ENCODE measurements at regions not wholly inside any gene's neighbourhood (a gene's known extent, or its start where the extent isn't known, plus 50 kb on each side); places are given as distances from the start of the nearest gene placed in this dataset.
A peak's percentile ranks its signal among the peaks of the same experiment; 100 is the strongest.

DNA sequence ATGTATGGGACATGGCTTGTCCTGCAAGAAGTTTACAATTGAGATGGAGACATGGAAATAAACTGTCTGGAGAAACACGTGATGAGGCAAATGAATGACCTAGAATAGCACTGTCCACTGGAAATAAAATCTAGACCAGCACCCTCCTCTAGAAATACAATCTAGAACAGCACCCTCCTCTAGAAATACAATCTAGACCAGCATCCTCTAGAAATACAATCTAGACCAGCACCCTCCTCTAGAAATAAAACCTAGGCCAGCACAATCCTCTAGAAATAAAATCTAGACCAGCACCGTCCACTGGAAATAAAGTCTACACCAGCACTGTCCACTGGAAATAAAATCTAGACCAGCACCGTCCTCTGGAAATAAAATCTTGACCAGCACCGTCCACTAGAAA is 69.2 kb upstream of the RFLNA start:
- DNase-seq, result no peak

DNA sequence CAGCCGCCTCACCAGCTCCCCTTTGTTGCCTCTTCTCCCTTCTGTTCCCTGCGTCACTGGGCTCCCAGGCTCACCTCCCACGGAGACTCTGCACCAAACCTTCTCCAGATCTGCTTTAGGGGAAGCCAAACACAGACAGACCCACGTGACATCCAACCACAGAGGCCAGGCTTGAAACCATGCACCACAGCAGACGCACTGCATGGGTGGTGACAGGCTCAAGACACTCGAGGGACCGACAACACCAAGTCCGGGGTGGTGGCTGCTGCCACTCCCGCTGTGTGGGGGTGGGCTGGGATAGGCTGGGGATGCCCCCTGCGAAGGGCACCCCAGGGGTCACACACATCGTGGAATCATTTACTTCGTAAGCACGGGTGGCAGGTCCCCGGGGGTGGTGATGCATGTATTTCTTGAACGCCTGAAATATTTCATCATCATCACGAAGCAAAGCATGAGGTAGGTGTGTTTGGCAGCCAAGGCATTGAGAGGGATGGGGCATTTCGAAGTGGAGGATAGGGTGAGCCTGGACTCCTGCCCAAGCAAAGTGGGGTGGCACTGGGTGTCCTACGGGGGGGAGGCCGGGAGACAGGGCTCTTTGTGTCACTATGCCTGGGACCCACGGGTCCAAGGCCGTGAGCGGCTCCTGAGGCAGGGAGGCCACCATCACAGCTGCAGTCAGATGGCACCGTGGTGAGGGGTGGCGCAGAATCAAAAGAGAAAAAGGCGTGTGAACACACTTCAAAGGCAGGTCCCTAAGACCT is 66.8 kb upstream of the RFLNA start:
- DNase-seq, result no peak

DNA sequence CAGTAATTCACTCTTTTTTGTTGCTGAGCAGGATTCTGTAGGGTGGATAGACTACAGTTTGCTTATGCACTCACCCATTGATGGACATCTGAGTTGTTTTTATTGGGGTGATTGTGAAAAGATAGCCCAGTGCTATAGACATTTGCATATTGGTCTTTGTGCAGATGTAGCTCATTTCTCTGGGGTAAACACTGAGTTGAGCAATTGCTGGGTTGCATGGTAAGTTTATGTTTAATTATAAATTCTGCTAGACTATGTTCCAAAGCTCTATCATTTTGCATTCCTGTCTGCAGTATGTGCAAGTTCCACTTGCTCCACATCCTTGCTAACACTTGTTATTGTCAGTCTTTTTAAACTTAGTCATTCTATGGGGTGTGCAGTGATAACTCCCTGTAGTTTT is 65.4 kb upstream of the RFLNA start:
- DNase-seq, result no peak

DNA sequence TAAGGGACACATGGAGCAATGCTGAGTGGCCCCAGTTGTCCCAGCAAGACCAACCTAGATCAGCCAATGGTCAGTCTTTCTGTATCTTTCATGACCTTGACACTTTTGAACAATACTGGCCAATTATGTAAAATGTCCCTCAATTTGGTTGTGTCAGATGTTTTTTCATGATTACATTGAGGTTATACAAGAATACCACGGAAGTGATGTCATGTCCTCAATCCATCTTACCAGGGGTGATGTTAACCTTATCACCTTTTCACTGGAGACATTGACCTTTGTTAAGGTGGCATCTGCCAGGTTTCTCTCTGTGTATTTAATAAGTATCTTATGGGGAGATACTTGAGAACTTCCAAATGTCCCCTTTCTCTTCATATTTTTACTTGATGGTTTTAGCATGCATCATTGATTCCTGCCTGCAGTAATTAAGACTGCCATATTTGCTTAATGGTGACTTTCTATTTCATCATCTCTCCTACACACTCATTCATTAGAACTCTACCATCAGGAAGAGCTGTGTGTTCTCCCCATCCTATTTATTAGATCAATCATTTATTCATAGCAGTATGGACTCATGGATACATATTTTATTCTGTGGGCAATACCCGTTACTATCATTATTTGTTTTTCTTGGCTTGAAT is 64.7 kb upstream of the RFLNA start:
- DNase-seq, result no peak

DNA sequence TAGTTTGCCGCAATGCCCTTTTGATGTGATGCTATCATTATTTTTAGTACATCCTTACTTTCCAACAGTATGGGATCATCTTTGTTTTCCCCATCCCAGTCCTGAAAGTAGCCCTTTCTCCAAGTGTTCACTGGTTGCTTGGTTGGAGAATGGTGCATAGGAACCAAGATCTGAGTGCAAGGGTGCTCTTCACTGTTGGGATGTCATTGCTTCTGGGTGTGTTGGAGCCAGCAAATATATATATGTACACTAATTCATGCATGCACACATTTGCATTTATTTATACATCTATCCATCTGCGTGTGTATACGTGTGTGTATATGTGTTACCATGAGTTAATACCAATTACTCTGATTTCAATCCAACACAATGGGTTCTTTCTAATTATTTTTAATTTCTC is 64.1 kb upstream of the RFLNA start:
- no peak for DNase-seq

DNA sequence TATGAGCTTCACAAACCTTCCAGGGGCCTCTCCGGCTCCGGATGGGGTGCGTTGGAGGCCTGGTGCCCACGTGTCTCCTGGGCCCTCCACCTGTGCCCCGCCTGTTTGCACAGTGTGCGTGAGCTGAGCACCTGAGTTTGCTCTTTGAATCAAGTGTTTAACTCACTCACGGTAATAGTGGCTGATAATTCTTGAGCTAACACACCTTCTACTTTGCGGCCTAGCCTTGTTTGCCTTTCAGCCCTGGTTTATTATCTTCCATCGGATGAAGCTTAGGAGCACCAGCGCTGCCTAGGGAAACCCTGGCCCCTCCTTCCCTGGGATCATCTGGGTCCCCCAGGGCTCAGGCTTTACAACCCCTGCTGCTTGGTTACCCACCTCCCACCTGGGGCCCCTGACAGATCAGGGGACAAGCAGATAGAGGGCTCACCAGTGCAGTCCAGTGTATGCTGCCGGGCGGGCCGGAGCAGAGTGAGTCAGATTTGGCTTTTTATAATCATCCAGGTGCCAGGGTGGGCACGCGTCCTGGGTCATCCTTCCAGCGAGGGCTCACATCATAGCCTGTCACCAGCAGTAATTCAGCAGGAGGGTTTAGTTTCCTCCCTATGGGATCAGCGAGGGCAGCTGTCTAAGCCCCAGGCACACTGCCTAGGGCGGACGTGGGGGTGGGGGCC is 62.8 kb upstream of the RFLNA start:
- DNase-seq, result no peak

DNA sequence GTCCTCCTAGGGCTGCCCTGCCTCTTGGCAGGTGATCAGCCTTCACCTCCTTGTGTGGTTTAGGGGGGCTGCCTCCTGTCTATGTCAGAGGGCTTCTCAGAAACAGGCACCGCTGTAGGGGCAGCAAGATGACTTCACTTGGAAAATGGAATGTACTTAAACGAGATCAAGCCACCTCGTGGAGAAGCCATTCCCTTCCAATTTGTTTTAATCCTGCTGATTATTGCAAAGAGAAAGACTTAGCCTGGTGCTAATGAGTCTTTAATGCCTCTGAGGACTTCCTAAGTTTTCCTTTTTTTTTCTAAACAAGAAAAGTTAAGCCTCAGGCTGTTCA is 62.3 kb upstream of the RFLNA start:
- no peak for DNase-seq

DNA sequence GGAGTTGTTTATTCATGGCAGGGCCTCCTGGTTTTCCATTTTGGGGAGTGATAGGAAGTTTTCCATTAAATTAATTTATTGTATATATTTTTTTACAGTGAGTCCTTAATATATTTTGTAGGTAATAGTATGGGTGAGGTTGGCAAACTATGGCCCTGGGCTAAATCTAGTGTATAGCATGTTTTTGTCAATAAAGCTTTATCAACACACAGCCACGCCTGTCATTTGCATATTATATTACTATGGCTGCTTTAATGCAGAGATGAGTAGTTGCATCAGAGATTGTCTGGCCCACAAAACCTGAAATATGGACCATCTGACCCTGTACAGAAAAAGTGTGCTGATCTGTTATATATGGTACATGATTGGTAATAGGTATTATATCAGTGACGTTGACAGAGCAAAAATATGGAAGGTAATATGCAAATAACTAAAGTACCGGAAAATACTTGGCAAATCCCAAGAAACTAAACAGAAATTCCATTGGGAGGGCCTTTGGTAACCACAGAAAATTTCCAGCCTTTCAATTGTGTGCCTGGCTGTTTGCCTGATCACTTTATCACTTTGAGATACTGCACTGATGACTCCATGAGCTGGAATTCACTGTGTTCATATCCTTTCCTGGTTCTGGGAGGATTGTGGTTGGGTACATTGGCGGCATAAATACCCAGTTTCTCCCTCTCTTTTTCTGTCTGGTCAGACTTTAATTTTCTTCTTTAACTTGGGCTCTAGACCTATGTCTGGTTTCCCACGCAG is 61.7 kb upstream of the RFLNA start:
- no peak for DNase-seq

DNA sequence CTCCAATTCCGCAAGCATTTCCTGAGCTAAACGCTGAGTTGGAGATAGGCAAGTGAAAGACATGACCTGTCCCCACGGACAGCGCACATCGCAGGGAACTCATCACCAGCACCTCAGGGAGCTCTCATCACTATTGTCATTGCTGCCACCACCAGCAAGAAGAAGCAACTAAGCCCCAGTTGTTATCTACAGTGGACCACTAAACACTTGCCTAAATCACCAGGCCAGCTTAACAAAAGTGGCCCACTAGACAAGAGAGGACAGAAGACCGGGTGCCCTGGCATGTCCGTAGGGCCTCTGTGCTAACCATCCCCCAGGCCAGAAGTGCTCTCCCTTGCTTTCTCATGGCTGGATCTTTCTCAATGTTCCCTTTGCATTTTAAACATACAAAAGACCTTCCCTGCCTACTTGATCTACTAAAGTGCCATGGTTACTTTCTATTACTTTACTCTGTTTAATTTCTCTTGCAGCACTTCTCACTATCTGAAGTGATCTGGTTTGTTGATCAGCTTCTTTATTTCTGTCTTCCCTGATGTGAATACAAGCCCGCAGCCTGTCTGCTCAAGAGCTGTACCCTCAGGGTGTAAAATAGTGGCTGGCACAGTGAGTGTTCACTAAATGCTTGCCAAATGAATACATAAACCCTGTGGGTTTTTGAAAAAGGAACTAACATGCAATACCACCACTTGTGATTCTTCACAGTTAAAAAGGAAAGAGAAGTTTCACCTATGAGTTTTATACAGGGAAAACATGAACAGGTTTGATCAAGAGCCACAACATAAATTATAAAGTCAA is 60.9 kb upstream of the RFLNA start:
- DNase-seq, result peak; percentile 27

DNA sequence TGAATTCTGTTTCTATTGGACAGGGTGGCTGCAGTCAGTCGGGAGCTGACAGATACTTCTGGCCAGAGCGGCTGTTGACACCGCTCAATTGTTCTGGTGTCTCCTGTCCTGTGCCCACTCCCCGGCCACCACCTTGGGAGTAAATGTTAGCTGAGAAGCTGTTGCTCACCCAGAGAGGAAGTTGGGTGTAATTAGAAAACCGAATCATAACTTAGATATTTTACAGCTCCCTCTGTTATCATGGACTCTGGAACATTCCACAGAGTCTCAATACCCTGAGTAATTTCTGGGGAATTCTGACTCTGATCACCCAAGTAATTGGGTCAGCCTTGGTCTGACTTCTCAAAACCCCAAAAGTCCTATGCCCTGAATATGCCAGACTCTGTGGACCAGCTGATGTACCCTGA is 58.3 kb upstream of the RFLNA start:
- no peak for DNase-seq

DNA sequence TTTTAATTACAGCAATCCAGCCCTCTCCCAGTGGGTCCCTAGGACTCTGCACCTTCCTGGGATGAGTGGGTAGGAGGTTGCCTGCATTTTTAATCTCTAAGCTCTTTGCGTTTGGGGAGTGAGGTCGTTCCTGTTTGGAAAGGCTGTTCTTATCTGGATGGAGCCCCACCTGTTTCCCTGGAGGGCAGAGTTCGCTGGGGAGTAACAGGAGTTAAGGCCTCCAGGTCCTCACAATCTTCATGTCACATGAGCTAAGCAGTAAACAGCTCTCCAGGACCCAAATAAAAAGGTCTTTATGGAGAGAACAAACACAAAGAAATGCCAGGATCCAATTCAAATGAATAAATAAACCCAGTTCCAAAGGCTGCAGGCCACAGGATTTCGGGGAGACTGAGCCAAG is 56.0 kb upstream of the RFLNA start:
- no peak for DNase-seq

DNA sequence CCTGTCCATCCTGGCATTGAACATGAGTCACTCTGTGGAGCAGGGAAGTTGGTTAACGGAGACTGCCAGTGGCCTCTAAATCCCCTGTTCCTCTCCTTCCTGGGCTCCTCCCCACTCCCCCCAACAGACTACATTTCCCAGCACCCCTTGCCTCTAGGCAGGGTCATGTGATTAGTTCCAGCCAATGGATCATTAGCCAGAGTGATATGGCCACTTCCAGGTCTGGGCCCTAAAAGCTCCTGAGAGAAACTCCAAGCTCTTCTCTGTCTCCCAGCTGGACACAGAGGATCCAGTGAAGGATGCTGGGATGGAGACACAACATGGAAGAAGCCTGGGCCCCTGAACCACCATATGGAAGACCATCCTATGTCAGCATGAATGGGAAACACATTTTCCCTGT is 54.4 kb upstream of the RFLNA start:
- DNase-seq, result no peak

DNA sequence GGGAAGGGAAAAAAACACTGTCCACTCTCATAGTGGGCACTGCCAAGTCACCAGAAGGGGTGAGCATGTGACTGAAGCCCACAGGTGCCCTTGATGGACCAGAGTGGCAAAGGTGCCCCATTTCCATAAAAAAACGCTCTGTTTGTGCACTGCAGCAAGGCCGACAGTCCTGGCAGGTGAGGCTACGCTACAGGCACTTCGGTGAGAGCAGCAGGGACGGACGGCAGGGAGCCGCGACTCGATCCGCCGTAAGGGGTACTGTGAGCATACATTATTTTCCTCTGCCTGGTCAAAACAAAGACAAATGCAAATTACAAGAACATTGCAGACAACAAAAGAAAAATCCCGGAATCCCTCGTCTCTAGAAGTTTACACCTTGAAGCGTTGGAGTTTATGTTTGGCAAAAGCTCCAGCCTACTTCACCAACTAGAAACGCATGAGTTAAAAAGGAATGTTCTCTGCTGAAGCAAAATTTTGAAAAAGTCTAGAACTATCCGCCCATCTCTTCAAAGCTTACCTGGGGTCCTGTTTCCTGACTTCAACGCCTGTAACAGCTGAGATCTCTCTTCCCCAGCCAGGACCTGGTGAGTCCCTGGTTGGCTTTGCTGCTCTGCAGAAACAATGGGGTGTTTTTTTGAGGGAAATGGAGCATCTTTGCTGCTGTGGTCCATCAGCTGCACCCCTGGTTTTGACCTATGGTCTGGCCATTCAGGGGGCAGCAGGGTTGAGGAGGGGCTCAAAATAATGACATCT is 52.9 kb upstream of the RFLNA start:
- DNase-seq, result no peak

DNA sequence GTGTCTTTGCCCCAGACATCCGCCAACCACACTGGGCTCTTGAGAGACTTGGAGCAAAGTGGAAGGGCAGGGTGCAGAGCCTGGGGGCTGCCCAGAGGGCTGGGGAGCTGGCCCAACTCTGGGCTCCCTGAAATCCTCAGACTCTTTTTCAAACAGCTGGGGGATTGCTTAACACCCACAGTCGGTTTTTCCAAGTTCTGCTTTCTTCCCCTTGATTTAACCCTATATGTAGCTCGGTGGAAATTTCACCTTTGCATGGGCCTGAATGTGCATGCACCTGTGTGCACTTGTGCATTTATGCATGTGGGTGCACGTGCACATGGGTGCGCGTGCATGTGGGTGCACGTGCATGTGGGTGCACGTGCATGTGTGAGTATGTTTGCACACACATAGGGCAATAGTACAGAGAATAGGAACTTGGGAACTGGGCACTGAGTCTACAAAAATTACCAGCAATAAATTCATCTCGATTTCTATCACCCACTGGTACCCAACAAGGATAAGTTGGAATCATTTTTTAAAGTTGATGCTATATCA is 52.3 kb upstream of the RFLNA start:
- peak; percentile 49 for DNase-seq

DNA sequence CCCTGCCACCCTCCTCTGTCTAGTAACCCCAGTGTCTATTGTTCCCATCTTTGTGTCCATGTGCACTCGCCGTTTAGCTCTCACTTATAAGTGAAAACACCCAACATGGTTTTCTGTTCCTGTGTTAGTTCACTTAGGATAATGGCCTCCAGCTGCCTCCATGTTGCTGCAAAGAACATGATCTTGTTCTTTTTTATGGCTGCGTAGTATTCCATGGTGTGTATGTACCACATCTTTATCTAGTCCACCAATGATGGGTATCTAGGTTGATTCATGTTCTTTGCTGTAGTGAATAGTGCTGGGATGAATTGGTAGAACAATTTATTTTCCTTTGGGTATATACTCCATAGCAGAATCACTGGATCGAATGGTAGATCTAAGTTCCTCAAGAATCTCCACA is 51.0 kb upstream of the RFLNA start:
- DNase-seq, result no peak
